Upper lobe of right lung (tissue), 1 donor: ENCODE measurements at regions not wholly inside any gene's neighbourhood (a gene's known extent, or its start where the extent isn't known, plus 50 kb on each side); places are given as distances from the start of the nearest gene placed in this dataset.

Experiments
- ATAC-seq: fragments of 200-7000 bp; cut with Tn5 transposase; one replicate; pipeline ENCODE4 v1.9.1; 2020; ENCODE audit warnings: mild to moderate bottlenecking, moderate library complexity
- DNase-seq: peaks from one replicate; pipeline ENCODE4 v3.0.0-alpha.2; 2020
- H3K27ac ChIP-seq: fragments of 200-600 bp; one replicate; pipeline ENCODE4 v1.8.0; 2022
- H3K27me3 ChIP-seq: fragments of 200-600 bp; one replicate; pipeline ENCODE4 v1.8.0; 2022; ENCODE audit warnings: mild to moderate bottlenecking
- H3K36me3 ChIP-seq: fragments of 200-600 bp; one replicate; pipeline ENCODE4 v1.8.0; 2022
- H3K4me1 ChIP-seq: fragments of 200-600 bp; one replicate; pipeline ENCODE4 v1.8.0; 2022
- H3K4me3 ChIP-seq: fragments of 200-600 bp; one replicate; pipeline ENCODE4 v1.8.0; 2022; ENCODE audit warnings: mild to moderate bottlenecking
- H3K9me3 ChIP-seq: fragments of 200-600 bp; one replicate; pipeline ENCODE4 v1.8.0; 2022
- intact Hi-C: fragments of 100-400 bp; cut with DNase I; formaldehyde crosslinking; loops from one replicate; pipeline ENCODE4 v1.11.0; 2022
- TF ChIP-seq, protein P1 (sequence below): fragments of 200-600 bp; IDR thresholded peaks from one replicate; pipeline ENCODE4 v1.8.0; 2022; ENCODE audit warnings: antibody characterized with exemption
- donor health status: DM: no; HTN: yes; CAD: no; lungs with severe emphysema.

DNA sequence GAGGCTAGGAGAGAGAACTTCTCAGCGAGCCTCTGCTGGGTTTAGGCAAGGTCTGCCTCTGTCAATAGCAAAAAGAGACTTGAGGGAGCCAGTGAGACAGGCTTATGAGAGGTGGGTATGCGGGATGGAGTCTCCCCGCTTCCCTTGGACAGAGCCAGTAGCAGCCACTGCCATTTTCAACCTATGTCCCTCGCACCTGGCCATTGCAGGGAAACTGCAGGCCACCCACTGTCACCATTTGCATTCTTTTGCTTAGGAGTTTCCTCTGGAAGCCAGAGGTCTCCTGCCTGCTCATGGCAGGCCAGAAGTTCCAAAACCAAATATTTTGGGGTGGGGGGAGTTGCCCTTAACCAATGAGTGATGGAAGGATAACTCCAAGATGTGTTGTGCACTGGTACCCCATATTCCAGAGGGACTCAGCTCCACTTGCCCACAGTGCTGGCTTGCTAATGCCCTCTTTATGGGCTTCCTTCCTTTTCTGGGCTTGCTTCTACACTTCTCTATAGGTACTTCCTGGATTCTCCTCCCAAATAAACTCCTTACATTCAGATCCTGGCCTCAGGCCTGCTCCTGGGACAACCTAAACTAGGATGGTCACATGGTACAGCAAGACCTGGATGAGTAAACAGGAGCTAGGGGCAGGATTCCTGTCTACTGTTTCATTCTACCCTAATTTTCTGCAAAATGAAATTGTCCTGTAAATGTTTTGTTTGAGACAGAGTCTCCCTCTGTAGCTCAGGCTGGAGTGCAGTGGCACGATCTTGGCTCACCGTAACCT, 108.9 kb upstream of the PROK2 start:
- H3K36me3 ChIP-seq, result no peaks in the 10 kb centered on the region
- H3K4me3 ChIP-seq, result no peak overlapping the region
- H3K27ac ChIP-seq, result no peak overlapping the region
- ATAC-seq (no peak), DNase-seq (no peak)
- H3K27me3 ChIP-seq, result peaks cover 5% of the 10 kb centered on the region
- H3K9me3 ChIP-seq, result no peaks in the 10 kb centered on the region
- intact Hi-C loops, result no loop called here
- TF ChIP-seq, protein P1, sequence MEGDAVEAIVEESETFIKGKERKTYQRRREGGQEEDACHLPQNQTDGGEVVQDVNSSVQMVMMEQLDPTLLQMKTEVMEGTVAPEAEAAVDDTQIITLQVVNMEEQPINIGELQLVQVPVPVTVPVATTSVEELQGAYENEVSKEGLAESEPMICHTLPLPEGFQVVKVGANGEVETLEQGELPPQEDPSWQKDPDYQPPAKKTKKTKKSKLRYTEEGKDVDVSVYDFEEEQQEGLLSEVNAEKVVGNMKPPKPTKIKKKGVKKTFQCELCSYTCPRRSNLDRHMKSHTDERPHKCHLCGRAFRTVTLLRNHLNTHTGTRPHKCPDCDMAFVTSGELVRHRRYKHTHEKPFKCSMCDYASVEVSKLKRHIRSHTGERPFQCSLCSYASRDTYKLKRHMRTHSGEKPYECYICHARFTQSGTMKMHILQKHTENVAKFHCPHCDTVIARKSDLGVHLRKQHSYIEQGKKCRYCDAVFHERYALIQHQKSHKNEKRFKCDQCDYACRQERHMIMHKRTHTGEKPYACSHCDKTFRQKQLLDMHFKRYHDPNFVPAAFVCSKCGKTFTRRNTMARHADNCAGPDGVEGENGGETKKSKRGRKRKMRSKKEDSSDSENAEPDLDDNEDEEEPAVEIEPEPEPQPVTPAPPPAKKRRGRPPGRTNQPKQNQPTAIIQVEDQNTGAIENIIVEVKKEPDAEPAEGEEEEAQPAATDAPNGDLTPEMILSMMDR, result no peak
- H3K4me1 ChIP-seq, result no peaks in the 10 kb centered on the region

DNA sequence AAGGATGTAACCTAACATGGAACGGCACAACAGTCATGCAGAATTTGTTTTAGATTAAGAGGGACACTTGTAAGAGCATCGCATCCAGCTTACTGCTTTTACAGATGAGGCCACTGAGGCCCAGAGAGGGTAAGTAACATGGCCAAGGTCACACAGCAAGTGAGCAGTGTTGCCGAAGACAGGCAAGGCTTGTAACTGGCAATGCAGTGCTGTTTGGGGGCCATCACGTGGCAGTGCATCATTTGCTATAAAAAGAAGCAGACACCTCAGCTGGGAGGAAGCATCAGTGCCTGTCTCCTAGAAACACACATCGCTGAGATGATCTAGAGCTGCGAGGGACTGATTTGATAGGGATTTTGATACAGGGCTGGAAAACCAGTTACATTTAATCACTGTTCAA, 108.2 kb upstream of the PROK2 start:
- no peaks in the 10 kb centered on the region for H3K36me3 ChIP-seq
- no peak overlapping the region for H3K4me3 ChIP-seq
- ATAC-seq, result no peak
- TF ChIP-seq, protein P1, result no peak
- no peaks in the 10 kb centered on the region for H3K9me3 ChIP-seq
- H3K27ac ChIP-seq, result no peak overlapping the region
- no peak for DNase-seq
- peaks cover 2% of the 10 kb centered on the region for H3K27me3 ChIP-seq
- no peaks in the 10 kb centered on the region for H3K4me1 ChIP-seq
- intact Hi-C loops, result no loop called here

- no peak for ATAC-seq
- no peaks in the 10 kb centered on the region for H3K9me3 ChIP-seq
- no peak for DNase-seq
- H3K4me3 ChIP-seq, result no peak overlapping the region
- intact Hi-C loops, result no loop called here
- no peaks in the 10 kb centered on the region for H3K36me3 ChIP-seq
- H3K27me3 ChIP-seq, result no peaks in the 10 kb centered on the region
- TF ChIP-seq, protein P1, result no peak
- no peak overlapping the region for H3K27ac ChIP-seq
- H3K4me1 ChIP-seq, result no peaks in the 10 kb centered on the region
Observed at GRCh38 chr3:71891483-71891882, 106.5 kb upstream of the PROK2 start.

GRCh38 chr3:71890356-71890931, 105.5 kb upstream of the PROK2 start:
- DNase-seq, result no peak
- H3K4me1 ChIP-seq, result no peaks in the 10 kb centered on the region
- ATAC-seq, result no peak
- no peaks in the 10 kb centered on the region for H3K9me3 ChIP-seq
- H3K4me3 ChIP-seq, result no peak overlapping the region
- H3K36me3 ChIP-seq, result no peaks in the 10 kb centered on the region
- H3K27ac ChIP-seq, result no peak overlapping the region
- intact Hi-C loops, result no loop called here
- TF ChIP-seq, protein P1, result no peak
- no peaks in the 10 kb centered on the region for H3K27me3 ChIP-seq

GRCh38 chr3:71887256-71887655, 102.3 kb upstream of the PROK2 start:
- H3K4me1 ChIP-seq, result no peaks in the 10 kb centered on the region
- no peak overlapping the region for H3K4me3 ChIP-seq
- H3K27me3 ChIP-seq, result no peaks in the 10 kb centered on the region
- H3K27ac ChIP-seq, result no peak overlapping the region
- H3K9me3 ChIP-seq, result no peaks in the 10 kb centered on the region
- DNase-seq (no peak), ATAC-seq (no peak)
- intact Hi-C loops, result no loop called here
- no peaks in the 10 kb centered on the region for H3K36me3 ChIP-seq
- TF ChIP-seq, protein P1, result no peak
